Neural progenitor cell (in vitro differentiated cells): ENCODE measurements at regions not wholly inside any gene's neighbourhood (a gene's known extent, or its start where the extent isn't known, plus 50 kb on each side); places are given as distances from the start of the nearest gene placed in this dataset.
"Not testable (repeated sequence)": the region's sequence is repeated elsewhere in the genome, so short reads cannot be mapped to it uniquely, and the experiment has no call there.

Experiments used
- DNase-seq: peaks from one replicate; pipeline ENCODE4 v3.0.0-alpha.2; 2016; ENCODE audit warnings: low spot score
- H2AFZ ChIP-seq: fragments of 200-600 bp; sonication (generic); replicated peaks from 2 replicates; pipeline ENCODE4 v1.6.1; 2016; ENCODE audit warnings: antibody characterized with exemption
- H3F3A ChIP-seq: fragments of 200-600 bp; sonication (generic); 2 replicates; pipeline ENCODE4 v1.6.1; 2016; ENCODE audit warnings: antibody characterized with exemption, low read depth
- H3K27ac ChIP-seq: fragments of 200-600 bp; sonication (generic); 2 replicates; pipeline ENCODE4 v1.5.1; 2016; ENCODE audit warnings: mild to moderate bottlenecking
- H3K27me3 ChIP-seq: fragments of 200-600 bp; sonication (generic); 2 replicates; pipeline ENCODE4 v1.6.1; 2016; ENCODE audit warnings: mild to moderate bottlenecking, moderate library complexity
- H3K36me3 ChIP-seq: fragments of 200-600 bp; sonication (generic); 2 replicates; pipeline ENCODE4 v1.5.1; 2016
- H3K4me1 ChIP-seq: fragments of 200-600 bp; sonication (generic); 2 replicates; pipeline ENCODE4 v1.6.1; 2016; ENCODE audit warnings: mixed run types
- H3K4me2 ChIP-seq: fragments of 200-600 bp; sonication (generic); 2 replicates; pipeline ENCODE4 v1.6.1; 2016
- H3K4me3 ChIP-seq: fragments of 200-600 bp; sonication (generic); 2 replicates; pipeline ENCODE4 v1.5.1; 2016
- H3K79me2 ChIP-seq: fragments of 200-600 bp; sonication (generic); 2 replicates; pipeline ENCODE4 v1.6.1; 2016; ENCODE audit warnings: low read depth
- H3K9ac ChIP-seq: fragments of 200-600 bp; sonication (generic); 2 replicates; pipeline ENCODE4 v1.6.1; 2016
- H3K9me3 ChIP-seq: fragments of 200-600 bp; sonication (generic); 2 replicates; pipeline ENCODE4 v1.5.1; 2016; ENCODE audit warnings: low read depth
- H4K20me1 ChIP-seq: fragments of 200-600 bp; sonication (generic); 2 replicates; pipeline ENCODE4 v1.6.1; 2016; ENCODE audit warnings: low read depth
- H3K27ac Mint-ChIP-seq: 3 replicates; pipeline ENCODE4 v1.8.0; 2021; ENCODE audit warnings: mixed read lengths
- H3K27me3 Mint-ChIP-seq: 2 replicates; pipeline ENCODE4 v1.8.0; 2022; ENCODE audit warnings: low read depth, mild to moderate bottlenecking, inconsistent platforms, moderate library complexity, mixed read lengths; ENCODE audit not compliant: insufficient read depth
- H3K36me3 Mint-ChIP-seq: 3 replicates; pipeline ENCODE4 v1.8.0; 2021; ENCODE audit warnings: mixed read lengths
- H3K4me1 Mint-ChIP-seq: 3 replicates; pipeline ENCODE4 v1.8.0; 2021; ENCODE audit warnings: mixed read lengths
- H3K4me3 Mint-ChIP-seq: 3 replicates; pipeline ENCODE4 v1.8.0; 2021; ENCODE audit warnings: mild to moderate bottlenecking, moderate library complexity, mixed read lengths
- H3K9me3 Mint-ChIP-seq: 3 replicates; pipeline ENCODE4 v1.8.0; 2020; ENCODE audit warnings: mixed read lengths

- H3K27me3 ChIP-seq, H3K9me3 ChIP-seq, H3K4me2 ChIP-seq, H3K9ac ChIP-seq, H3K79me2 ChIP-seq, H3K27me3 Mint-ChIP-seq, H3K36me3 ChIP-seq, H3K4me3 ChIP-seq, H3K27ac Mint-ChIP-seq, DNase-seq, H3K27ac ChIP-seq, H3K36me3 Mint-ChIP-seq, H3K9me3 Mint-ChIP-seq, H3K4me3 Mint-ChIP-seq, H3K4me1 Mint-ChIP-seq, H3K4me1 ChIP-seq, H2AFZ ChIP-seq, H3F3A ChIP-seq, H4K20me1 ChIP-seq: not testable (repeated sequence)
These were observed 525.0 kb downstream of the TP53TG3F start for GRCh38 chr16:33984428-33984827.

- H2AFZ ChIP-seq, H3K9me3 Mint-ChIP-seq, H3K27me3 ChIP-seq, H3K9me3 ChIP-seq, H3K4me3 ChIP-seq, H3F3A ChIP-seq, H3K27ac ChIP-seq, H3K79me2 ChIP-seq, H3K27ac Mint-ChIP-seq, H3K4me1 ChIP-seq, H3K27me3 Mint-ChIP-seq, H3K4me3 Mint-ChIP-seq, H4K20me1 ChIP-seq, H3K4me1 Mint-ChIP-seq, H3K36me3 Mint-ChIP-seq, DNase-seq, H3K9ac ChIP-seq, H3K4me2 ChIP-seq, H3K36me3 ChIP-seq: not testable (repeated sequence)
These were observed 527.1 kb downstream of the TP53TG3F start for GRCh38 chr16:33986521-33986920.

- H3K9ac ChIP-seq, H3K27me3 ChIP-seq, H3K36me3 ChIP-seq, H3K4me3 Mint-ChIP-seq, H3K4me1 Mint-ChIP-seq, H3K27ac ChIP-seq, H3K4me2 ChIP-seq, H4K20me1 ChIP-seq, H3K36me3 Mint-ChIP-seq, H3K4me1 ChIP-seq, H3K27me3 Mint-ChIP-seq, DNase-seq, H3K4me3 ChIP-seq, H3K79me2 ChIP-seq, H2AFZ ChIP-seq, H3K27ac Mint-ChIP-seq, H3K9me3 ChIP-seq, H3K9me3 Mint-ChIP-seq, H3F3A ChIP-seq: not testable (repeated sequence)
These were observed 528.0 kb downstream of the TP53TG3F start for GRCh38 chr16:33987348-33987963.

GRCh38 chr16:33988012-33988411 is 528.6 kb downstream of the TP53TG3F start:
- H3F3A ChIP-seq, H3K4me3 ChIP-seq, H3K4me3 Mint-ChIP-seq, H4K20me1 ChIP-seq, H3K27me3 ChIP-seq, H3K4me2 ChIP-seq, H3K36me3 Mint-ChIP-seq, H3K27me3 Mint-ChIP-seq, H3K27ac Mint-ChIP-seq, H3K36me3 ChIP-seq, H3K4me1 ChIP-seq, H2AFZ ChIP-seq, H3K9ac ChIP-seq, DNase-seq, H3K9me3 ChIP-seq, H3K9me3 Mint-ChIP-seq, H3K79me2 ChIP-seq, H3K27ac ChIP-seq, H3K4me1 Mint-ChIP-seq: not testable (repeated sequence)

GRCh38 chr16:33990488-33990887 is 531.1 kb downstream of the TP53TG3F start:
- not testable (repeated sequence) for H3K27ac Mint-ChIP-seq, H3K27me3 ChIP-seq, H3F3A ChIP-seq, H3K4me2 ChIP-seq, H3K27me3 Mint-ChIP-seq, H2AFZ ChIP-seq, H3K36me3 Mint-ChIP-seq, H3K9ac ChIP-seq, H3K27ac ChIP-seq, H3K9me3 Mint-ChIP-seq, H4K20me1 ChIP-seq, H3K4me1 ChIP-seq, H3K4me1 Mint-ChIP-seq, H3K9me3 ChIP-seq, H3K4me3 Mint-ChIP-seq, DNase-seq, H3K36me3 ChIP-seq, H3K4me3 ChIP-seq, H3K79me2 ChIP-seq

GRCh38 chr16:33992513-33993177 is 533.2 kb downstream of the TP53TG3F start:
- not testable (repeated sequence) for DNase-seq, H3K9me3 Mint-ChIP-seq, H3K36me3 ChIP-seq, H3K27ac ChIP-seq, H3K36me3 Mint-ChIP-seq, H3K9ac ChIP-seq, H3K4me3 ChIP-seq, H3K27ac Mint-ChIP-seq, H3K4me1 Mint-ChIP-seq, H3K4me2 ChIP-seq, H3F3A ChIP-seq, H3K4me1 ChIP-seq, H3K4me3 Mint-ChIP-seq, H3K27me3 ChIP-seq, H3K9me3 ChIP-seq, H3K27me3 Mint-ChIP-seq, H2AFZ ChIP-seq, H3K79me2 ChIP-seq, H4K20me1 ChIP-seq

GRCh38 chr16:33994207-33994606 is 534.8 kb downstream of the TP53TG3F start:
- H3K79me2 ChIP-seq, H3K27ac ChIP-seq, H2AFZ ChIP-seq, H3K4me2 ChIP-seq, H3K36me3 ChIP-seq, H3K4me3 ChIP-seq, H3K27ac Mint-ChIP-seq, H3K36me3 Mint-ChIP-seq, H3K9me3 Mint-ChIP-seq, H3K9ac ChIP-seq, H3K9me3 ChIP-seq, H3K4me1 ChIP-seq, H3K4me1 Mint-ChIP-seq, H4K20me1 ChIP-seq, DNase-seq, H3K27me3 ChIP-seq, H3K4me3 Mint-ChIP-seq, H3F3A ChIP-seq, H3K27me3 Mint-ChIP-seq: not testable (repeated sequence)

GRCh38 chr16:33995821-33996372 is 536.5 kb downstream of the TP53TG3F start:
- not testable (repeated sequence) for H3K36me3 Mint-ChIP-seq, H3K27ac ChIP-seq, H3K79me2 ChIP-seq, H3K4me1 ChIP-seq, H3K36me3 ChIP-seq, DNase-seq, H2AFZ ChIP-seq, H3K9me3 Mint-ChIP-seq, H3K27me3 Mint-ChIP-seq, H3K4me1 Mint-ChIP-seq, H3K4me2 ChIP-seq, H3K27ac Mint-ChIP-seq, H3K4me3 Mint-ChIP-seq, H3K9me3 ChIP-seq, H3K27me3 ChIP-seq, H3K9ac ChIP-seq, H4K20me1 ChIP-seq, H3K4me3 ChIP-seq, H3F3A ChIP-seq
